Mesothelial cell of epicardium (in vitro differentiated cells): ENCODE measurements at regions not wholly inside any gene's neighbourhood (a gene's known extent, or its start where the extent isn't known, plus 50 kb on each side); places are given as distances from the start of the nearest gene placed in this dataset.

Source experiments
- DNase-seq, 2 experiments: peaks; one replicate each; pipeline ENCODE4 v3.0.0; 2021; ENCODE audit warnings: low spot score in 2 of 2; ENCODE audit not compliant: unreplicated experiment in 2 of 2
- H3K27ac Mint-ChIP-seq: 2 replicates; pipeline ENCODE4 v1.8.0; 2021; ENCODE audit warnings: mixed read lengths
- H3K27me3 Mint-ChIP-seq: 2 replicates; pipeline ENCODE4 v1.8.0; 2021; ENCODE audit warnings: low read depth, mixed read lengths
- H3K36me3 Mint-ChIP-seq: 2 replicates; pipeline ENCODE4 v1.8.0; 2021; ENCODE audit warnings: mixed read lengths
- H3K4me1 Mint-ChIP-seq: 2 replicates; pipeline ENCODE4 v1.8.0; 2021; ENCODE audit warnings: mixed read lengths
- H3K4me3 Mint-ChIP-seq: 2 replicates; pipeline ENCODE4 v1.8.0; 2021; ENCODE audit warnings: mild to moderate bottlenecking, moderate library complexity, mixed read lengths
- H3K9me3 Mint-ChIP-seq: 2 replicates; pipeline ENCODE4 v1.8.0; 2021; ENCODE audit warnings: mixed read lengths
- TF ChIP-seq, protein P1 (sequence below): fragments of 200-600 bp; sonication (generic); IDR thresholded peaks from one replicate; pipeline ENCODE4 v1.5.0; 2021; ENCODE audit warnings: antibody characterized with exemption; ENCODE audit not compliant: unreplicated experiment

- Mint-ChIP-seq H3K36me3 (no peaks in the 10 kb centered on the region), H3K4me1 (no peaks in the 10 kb centered on the region), H3K9me3 (no peaks in the 10 kb centered on the region), H3K4me3 (no peak overlapping the region), H3K27me3 (peaks cover 4% of the 10 kb centered on the region), H3K27ac (no peak overlapping the region)
- TF ChIP-seq, protein P1, sequence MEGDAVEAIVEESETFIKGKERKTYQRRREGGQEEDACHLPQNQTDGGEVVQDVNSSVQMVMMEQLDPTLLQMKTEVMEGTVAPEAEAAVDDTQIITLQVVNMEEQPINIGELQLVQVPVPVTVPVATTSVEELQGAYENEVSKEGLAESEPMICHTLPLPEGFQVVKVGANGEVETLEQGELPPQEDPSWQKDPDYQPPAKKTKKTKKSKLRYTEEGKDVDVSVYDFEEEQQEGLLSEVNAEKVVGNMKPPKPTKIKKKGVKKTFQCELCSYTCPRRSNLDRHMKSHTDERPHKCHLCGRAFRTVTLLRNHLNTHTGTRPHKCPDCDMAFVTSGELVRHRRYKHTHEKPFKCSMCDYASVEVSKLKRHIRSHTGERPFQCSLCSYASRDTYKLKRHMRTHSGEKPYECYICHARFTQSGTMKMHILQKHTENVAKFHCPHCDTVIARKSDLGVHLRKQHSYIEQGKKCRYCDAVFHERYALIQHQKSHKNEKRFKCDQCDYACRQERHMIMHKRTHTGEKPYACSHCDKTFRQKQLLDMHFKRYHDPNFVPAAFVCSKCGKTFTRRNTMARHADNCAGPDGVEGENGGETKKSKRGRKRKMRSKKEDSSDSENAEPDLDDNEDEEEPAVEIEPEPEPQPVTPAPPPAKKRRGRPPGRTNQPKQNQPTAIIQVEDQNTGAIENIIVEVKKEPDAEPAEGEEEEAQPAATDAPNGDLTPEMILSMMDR, result no peak
- no peak for DNase-seq
Observed at GRCh38 chr3:83002869-83003445, 1241.5 kb upstream of the GBE1 start.

DNA sequence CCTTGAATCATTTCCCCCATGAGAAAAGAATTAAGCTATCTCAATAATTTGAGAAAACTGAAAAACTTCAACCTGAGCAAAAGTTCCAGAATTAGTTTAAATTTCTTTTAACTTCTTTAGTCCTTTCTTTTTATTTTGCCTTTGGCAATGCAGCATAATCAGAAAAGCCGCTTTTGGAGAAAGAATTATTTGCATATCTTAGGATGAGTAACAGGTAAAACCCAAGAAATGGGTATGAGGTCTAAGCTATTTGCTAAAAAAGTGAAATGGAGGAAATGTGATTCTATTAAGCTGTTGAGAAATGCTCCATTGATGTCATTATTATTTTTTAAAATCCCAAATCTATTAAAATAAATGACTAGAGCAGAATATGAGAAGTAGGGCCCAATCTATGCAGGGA, 1238.3 kb upstream of the GBE1 start:
- Mint-ChIP-seq H3K4me1 (no peaks in the 10 kb centered on the region), H3K4me3 (no peak overlapping the region), H3K36me3 (no peaks in the 10 kb centered on the region), H3K27me3 (peaks cover 4% of the 10 kb centered on the region), H3K9me3 (peaks cover 13% of the 10 kb centered on the region), H3K27ac (no peak overlapping the region)
- TF ChIP-seq, protein P1, result no peak
- no peak for DNase-seq

- H3K36me3 Mint-ChIP-seq, result no peaks in the 10 kb centered on the region
- peaks cover 20% of the 10 kb centered on the region for H3K9me3 Mint-ChIP-seq
- TF ChIP-seq, protein P1, result no peak
- no peak for DNase-seq
- peaks cover 3% of the 10 kb centered on the region for H3K4me1 Mint-ChIP-seq
- H3K27me3 Mint-ChIP-seq, result no peaks in the 10 kb centered on the region
- H3K4me3 Mint-ChIP-seq, result no peak overlapping the region
- no peak overlapping the region for H3K27ac Mint-ChIP-seq
Observed at GRCh38 chr3:82978368-82978767, 1216.9 kb upstream of the GBE1 start.

GRCh38 chr3:82977871-82978270, 1216.4 kb upstream of the GBE1 start:
- TF ChIP-seq, protein P1, result no peak
- H3K27me3 Mint-ChIP-seq, result no peaks in the 10 kb centered on the region
- H3K36me3 Mint-ChIP-seq, result no peaks in the 10 kb centered on the region
- H3K9me3 Mint-ChIP-seq, result peaks cover 15% of the 10 kb centered on the region
- H3K27ac Mint-ChIP-seq, result no peak overlapping the region
- no peak for DNase-seq
- H3K4me1 Mint-ChIP-seq, result peaks cover 3% of the 10 kb centered on the region
- H3K4me3 Mint-ChIP-seq, result no peak overlapping the region

DNA sequence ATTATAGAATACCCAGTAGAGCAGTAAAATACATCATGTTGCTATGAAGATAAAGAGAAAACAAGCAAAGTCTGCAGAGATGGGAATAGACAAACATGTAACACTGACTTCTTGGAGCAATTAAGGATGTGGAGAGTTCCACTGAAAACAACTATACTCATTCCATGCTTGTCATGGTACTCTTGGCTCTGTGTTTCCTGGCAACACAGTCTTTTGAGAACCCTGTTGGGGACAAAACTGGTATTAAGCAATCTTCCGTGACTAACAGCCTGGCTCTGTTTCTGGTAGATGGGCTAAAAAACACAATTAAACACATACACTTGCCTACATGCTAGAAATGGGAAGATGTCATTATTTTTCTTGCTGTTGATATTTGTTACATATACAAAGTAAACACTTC, 1212.3 kb upstream of the GBE1 start:
- no peak overlapping the region for H3K27ac Mint-ChIP-seq
- TF ChIP-seq, protein P1, result no peak
- peaks cover 3% of the 10 kb centered on the region for H3K4me1 Mint-ChIP-seq
- H3K27me3 Mint-ChIP-seq, result no peaks in the 10 kb centered on the region
- H3K36me3 Mint-ChIP-seq, result no peaks in the 10 kb centered on the region
- H3K4me3 Mint-ChIP-seq, result no peak overlapping the region
- H3K9me3 Mint-ChIP-seq, result no peaks in the 10 kb centered on the region
- DNase-seq, result no peak

DNA sequence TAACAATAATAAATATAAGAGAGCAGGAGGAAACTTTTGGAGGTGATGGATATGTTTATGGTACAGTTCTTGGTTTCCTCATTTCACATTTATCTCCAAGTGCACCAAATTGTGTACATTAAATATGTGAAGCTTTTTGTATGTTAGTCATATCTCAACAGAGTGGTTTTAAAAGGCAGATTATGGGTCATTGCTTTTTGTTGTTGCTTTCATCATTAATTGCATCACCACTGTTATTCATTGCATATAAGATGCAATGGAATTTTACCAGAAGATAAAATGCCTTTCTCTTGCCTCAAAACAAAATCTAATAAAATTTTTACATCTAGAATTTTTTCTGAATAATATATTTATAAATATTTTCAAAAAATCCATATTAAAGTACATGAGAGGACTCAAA, 1198.9 kb upstream of the GBE1 start:
- Mint-ChIP-seq H3K27me3 (no peaks in the 10 kb centered on the region), H3K4me1 (no peaks in the 10 kb centered on the region)

More for the DNA sequence above, 1198.9 kb upstream of the GBE1 start:
- TF ChIP-seq, protein P1, result no peak
- no peaks in the 10 kb centered on the region for H3K36me3 Mint-ChIP-seq
- no peak for DNase-seq
- no peak overlapping the region for H3K4me3 Mint-ChIP-seq
- no peak overlapping the region for H3K27ac Mint-ChIP-seq
- no peaks in the 10 kb centered on the region for H3K9me3 Mint-ChIP-seq
